ENCODE measurements at regions not wholly inside any gene's neighbourhood (a gene's known extent, or its start where the extent isn't known, plus 50 kb on each side); places are given as distances from the start of the nearest gene placed in this dataset.
"Not testable (repeated sequence)": the region's sequence is repeated elsewhere in the genome, so short reads cannot be mapped to it uniquely, and the experiment has no call there.

GRCh38 chr6:91911945-91912344 is 1325.1 kb upstream of the MAP3K7 start:
- DNase-seq (ENCODE audit: low read depth in 2 of 2), result no peak

GRCh38 chr6:91904586-91905164 is 1317.8 kb upstream of the MAP3K7 start:
- DNase-seq (ENCODE audit: low read depth in 2 of 2), result no peak

GRCh38 chr6:91895599-91896285 is 1308.9 kb upstream of the MAP3K7 start:
- no peak for DNase-seq (ENCODE audit: low read depth in 2 of 2)

- DNase-seq (ENCODE audit: low read depth in 2 of 2), result no peak
These were observed 1299.4 kb upstream of the MAP3K7 start for GRCh38 chr6:91886183-91886795.

GRCh38 chr6:91881791-91882190 is 1294.9 kb upstream of the MAP3K7 start:
- not testable (repeated sequence) for DNase-seq (ENCODE audit: low read depth in 2 of 2)

GRCh38 chr6:91879386-91879995 is 1292.6 kb upstream of the MAP3K7 start:
- no peak for DNase-seq (ENCODE audit: low read depth in 2 of 2)

GRCh38 chr6:91877994-91878393 is 1291.1 kb upstream of the MAP3K7 start:
- no peak for DNase-seq (ENCODE audit: low read depth in 2 of 2)

GRCh38 chr6:91874971-91875370 is 1288.1 kb upstream of the MAP3K7 start:
- no peak for DNase-seq (ENCODE audit: low read depth in 2 of 2)

- no peak for DNase-seq (ENCODE audit: low read depth in 2 of 2)
These were observed 1281.8 kb upstream of the MAP3K7 start for GRCh38 chr6:91868539-91869202.

- DNase-seq (ENCODE audit: low read depth in 2 of 2), result no peak
These were observed 1279.0 kb upstream of the MAP3K7 start for GRCh38 chr6:91865889-91866288.

GRCh38 chr6:91864911-91865310 is 1278.0 kb upstream of the MAP3K7 start:
- no peak for DNase-seq (ENCODE audit: low read depth in 2 of 2)

- DNase-seq (ENCODE audit: low read depth in 2 of 2), result no peak
These were observed 1273.9 kb upstream of the MAP3K7 start for GRCh38 chr6:91860541-91861335.

GRCh38 chr6:91852252-91852651 is 1265.4 kb upstream of the MAP3K7 start:
- no peak for DNase-seq (ENCODE audit: low read depth in 2 of 2)

- no peak for DNase-seq (ENCODE audit: low read depth in 2 of 2)
These were observed 1247.9 kb upstream of the MAP3K7 start for GRCh38 chr6:91834813-91835212.

GRCh38 chr6:91827151-91827550 is 1240.3 kb upstream of the MAP3K7 start:
- DNase-seq (ENCODE audit: low read depth in 2 of 2), result no peak

- DNase-seq (ENCODE audit: low read depth in 2 of 2), result no peak
These were observed 1239.3 kb upstream of the MAP3K7 start for GRCh38 chr6:91826128-91826527.

GRCh38 chr6:91824331-91824730 is 1237.5 kb upstream of the MAP3K7 start:
- no peak for DNase-seq (ENCODE audit: low read depth in 2 of 2)

GRCh38 chr6:91822581-91822980 is 1235.7 kb upstream of the MAP3K7 start:
- no peak for DNase-seq (ENCODE audit: low read depth in 2 of 2)

- no peak for DNase-seq (ENCODE audit: low read depth in 2 of 2)
These were observed 1229.5 kb upstream of the MAP3K7 start for GRCh38 chr6:91816335-91816734.

- DNase-seq (ENCODE audit: low read depth in 2 of 2), result no peak
These were observed 1226.8 kb upstream of the MAP3K7 start for GRCh38 chr6:91813641-91814040.

- DNase-seq (ENCODE audit: low read depth in 2 of 2), result no peak
These were observed 1225.9 kb upstream of the MAP3K7 start for GRCh38 chr6:91812596-91813274.
